ENCODE measurements at regions not wholly inside any gene's neighbourhood (a gene's known extent, or its start where the extent isn't known, plus 50 kb on each side); places are given as distances from the start of the nearest gene placed in this dataset.

GRCh38 chr13:81713201-81713600 lies 1372.3 kb upstream of the SPRY2 start (continued):
- TF ChIP-seq REST (IDR thresholded peaks at IDR 0.05; ENCODE audit: unreplicated experiment) = no peak

- H2AFZ ChIP-seq = no peak overlapping the region
- Mint-ChIP-seq H3K4me3 (no peak overlapping the region), H3K27ac (no peak overlapping the region), H3K27me3 (ENCODE audit: insufficient read depth, low read depth, poor library complexity) (peaks cover 1% of the 10 kb centered on the region), H3K36me3 (ENCODE audit: low read depth) (peaks cover 13% of the 10 kb centered on the region; the same call in 2 of the 3 replicates), H3K9me3 (peaks cover 30% of the 10 kb centered on the region), H3K4me1 (no peaks in the 10 kb centered on the region)
- H3K27ac ChIP-seq (ENCODE audit: low read depth) = no peak overlapping the region
- no peak overlapping the region for H3K4me3 ChIP-seq
- TF ChIP-seq POLR2AphosphoS5 (IDR thresholded peaks at IDR 0.05; ENCODE audit: low read depth) (no peak), ZNF462 (CRISPR knock-in tag; IDR thresholded peaks at IDR 0.05) (no peak), ZNF114 (CRISPR knock-in tag; IDR thresholded peaks at IDR 0.05) (no peak), CTCF (conservative IDR thresholded peaks at IDR 0.05; ENCODE audit: low read depth in 2 of 2) (no peak), JUNB (IDR thresholded peaks at IDR 0.05; ENCODE audit: unreplicated experiment) (no peak), CREB1 (CRISPR knock-in tag; IDR thresholded peaks at IDR 0.05; ENCODE audit: low read depth) (no peak), EZH2phosphoT487 (IDR thresholded peaks at IDR 0.05; ENCODE audit: unreplicated experiment) (no peak), REST (IDR thresholded peaks at IDR 0.05; ENCODE audit: unreplicated experiment) (no peak), EZH2 (IDR thresholded peaks at IDR 0.05; ENCODE audit: low read depth, unreplicated experiment) (no peak)
- no peaks in the 10 kb centered on the region for H3F3A ChIP-seq (replicated peaks; ENCODE audit: low read depth)
- no peaks in the 10 kb centered on the region for H3K27me3 ChIP-seq (ENCODE audit: insufficient read depth)
- no peaks in the 10 kb centered on the region for H3K36me3 ChIP-seq (ENCODE audit: insufficient read depth)
- no peaks in the 10 kb centered on the region for H3K9me2 ChIP-seq (ENCODE audit: insufficient read depth)
- DNase-seq (ENCODE audit: low spot score) = no peak
- no peaks in the 10 kb centered on the region for H4K20me1 ChIP-seq (replicated peaks; ENCODE audit: insufficient read depth)
- no peaks in the 10 kb centered on the region for H3K79me2 ChIP-seq (replicated peaks; ENCODE audit: insufficient read depth)
- peaks cover 7% of the 10 kb centered on the region; the same call in 1 of the 2 replicates for H3K4me1 ChIP-seq (ENCODE audit: insufficient read depth)
- no peak overlapping the region for H3K4me2 ChIP-seq
- no peak for ATAC-seq
These were observed 1356.9 kb upstream of the SPRY2 start for GRCh38 chr13:81697826-81698225.
